ENCODE measurements at regions not wholly inside any gene's neighbourhood (a gene's known extent, or its start where the extent isn't known, plus 50 kb on each side); places are given as distances from the start of the nearest gene placed in this dataset.

GRCh38 chr10:60573336-60573735 is 183.7 kb upstream of the ANK3 start:
- no peak overlapping the region for H2AFZ ChIP-seq
- no peaks in the 10 kb centered on the region for H4K20me1 ChIP-seq (replicated peaks; ENCODE audit: insufficient read depth)
- peaks cover 47% of the 10 kb centered on the region for H3K4me1 ChIP-seq (ENCODE audit: insufficient read depth)
- peak overlapping the region; percentile 41 for H3K4me2 ChIP-seq
- H3K9me2 ChIP-seq (ENCODE audit: insufficient read depth): no peaks in the 10 kb centered on the region
- no peak overlapping the region for H3K27ac ChIP-seq (ENCODE audit: low read depth)
- Mint-ChIP-seq H3K4me1 (peaks cover 52% of the 10 kb centered on the region), H3K27ac (peak overlapping the region; percentile 42), H3K4me3 (peak overlapping the region; percentile 66; the same call in 2 of the 3 replicates), H3K27me3 (ENCODE audit: insufficient read depth, low read depth, poor library complexity) (no peaks in the 10 kb centered on the region), H3K9me3 (peaks cover 5% of the 10 kb centered on the region; the same call in 2 of the 3 replicates), H3K36me3 (ENCODE audit: low read depth) (peaks cover 9% of the 10 kb centered on the region; the same call in 2 of the 3 replicates)
- peak overlapping the region; percentile 15; the same call in 1 of the 2 replicates for H3K4me3 ChIP-seq
- ATAC-seq (peak; percentile 77), DNase-seq (ENCODE audit: low spot score) (no peak)
- no peaks in the 10 kb centered on the region for H3K27me3 ChIP-seq (ENCODE audit: insufficient read depth)
- no peaks in the 10 kb centered on the region for H3F3A ChIP-seq (replicated peaks; ENCODE audit: low read depth)
- H3K36me3 ChIP-seq (ENCODE audit: insufficient read depth): no peaks in the 10 kb centered on the region
- no peaks in the 10 kb centered on the region for H3K79me2 ChIP-seq (replicated peaks; ENCODE audit: insufficient read depth)
- TF ChIP-seq JUNB (IDR thresholded peaks at IDR 0.05; ENCODE audit: unreplicated experiment) (no peak), EZH2phosphoT487 (IDR thresholded peaks at IDR 0.05; ENCODE audit: unreplicated experiment) (no peak), ZNF331 (CRISPR knock-in tag; IDR thresholded peaks at IDR 0.05; ENCODE audit: low read depth) (no peak), STAT1 (IDR thresholded peaks at IDR 0.05; ENCODE audit: unreplicated experiment) (no peak), EZH2 (IDR thresholded peaks at IDR 0.05; ENCODE audit: low read depth, unreplicated experiment) (no peak), ZNF114 (CRISPR knock-in tag; IDR thresholded peaks at IDR 0.05) (no peak), POLR2AphosphoS5 (IDR thresholded peaks at IDR 0.05; ENCODE audit: low read depth) (no peak), REST (IDR thresholded peaks at IDR 0.05; ENCODE audit: unreplicated experiment) (no peak), CTCF (conservative IDR thresholded peaks at IDR 0.05; ENCODE audit: low read depth in 2 of 2) (no peak), ETS1 (IDR thresholded peaks at IDR 0.05) (no peak), ZNF462 (CRISPR knock-in tag; IDR thresholded peaks at IDR 0.05) (no peak), CREB1 (CRISPR knock-in tag; IDR thresholded peaks at IDR 0.05; ENCODE audit: low read depth) (no peak)

Data from GM23338 (cell line).